DMS153 treated with DMSO at 0.1 percent for 48 hours (cell line): ENCODE measurements at regions not wholly inside any gene's neighbourhood (a gene's known extent, or its start where the extent isn't known, plus 50 kb on each side); places are given as distances from the start of the nearest gene placed in this dataset.
A peak's percentile ranks its signal among the peaks of the same experiment; 100 is the strongest.

Experiments
- DNase-seq: peaks from one replicate; lab custom pipeline; 2025; ENCODE audit not compliant: unreplicated experiment; lab: John Stamatoyannopoulos, UW

DNA sequence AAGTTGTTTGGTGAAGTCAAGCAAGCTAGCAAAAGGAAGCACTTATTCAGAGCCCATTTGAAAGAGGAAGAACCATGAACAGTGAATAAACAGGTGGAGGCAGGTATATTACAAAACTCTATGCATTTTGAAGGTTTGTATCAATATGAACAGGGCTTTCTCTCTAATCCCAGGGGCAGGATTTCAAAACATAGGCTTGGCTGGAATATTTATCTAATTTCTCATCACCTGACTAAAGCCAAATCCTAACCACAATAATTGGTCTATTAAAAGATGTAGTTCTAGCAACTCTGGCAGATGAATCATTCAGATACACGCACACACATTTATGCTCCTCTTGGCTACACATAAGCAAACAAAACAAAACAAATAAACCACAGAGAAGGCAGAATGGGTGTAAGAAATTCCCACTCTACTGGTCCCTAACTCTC lies 554.4 kb downstream of the INHBA start:
- DNase-seq = peak; percentile 94

DNA sequence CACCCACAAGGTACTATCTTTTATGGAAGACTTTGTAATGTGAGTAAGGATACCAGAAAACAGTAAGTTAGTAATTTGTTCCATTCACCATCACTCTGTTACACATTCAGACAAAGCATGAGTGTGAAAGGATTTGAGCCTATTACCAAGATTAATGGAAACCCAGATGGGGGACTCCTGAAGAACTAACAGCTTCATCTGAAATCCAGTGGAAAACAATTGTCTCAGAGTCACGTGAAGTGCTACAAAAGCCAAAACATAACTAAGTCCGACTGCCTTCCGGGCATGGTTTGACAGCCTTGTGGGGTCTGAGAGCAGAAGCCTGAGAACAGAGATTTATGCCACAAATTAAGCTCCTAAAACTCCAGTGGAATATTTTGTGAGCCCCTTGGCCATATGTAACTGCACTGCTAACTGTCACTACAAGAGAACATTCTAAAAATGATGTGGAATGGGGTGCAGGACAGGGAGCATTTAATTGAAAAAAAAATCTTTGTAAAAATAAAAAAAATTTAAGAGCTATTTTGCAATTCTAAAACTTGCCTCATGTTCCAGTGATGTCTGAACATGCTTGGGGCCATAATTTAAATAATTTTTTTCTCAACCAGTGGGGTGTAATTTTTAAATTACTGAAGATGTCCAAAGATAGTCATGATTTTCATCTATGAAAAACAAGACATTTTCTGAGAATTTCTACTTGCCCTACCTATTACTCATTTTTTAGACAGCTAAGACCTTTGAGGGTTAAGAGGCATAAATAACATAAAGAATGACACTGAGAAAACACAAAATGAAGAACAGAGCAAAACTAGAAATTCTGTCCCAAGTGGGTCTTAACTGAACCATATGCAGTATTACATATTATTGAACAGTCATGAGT lies 555.0 kb downstream of the INHBA start:
- no peak for DNase-seq

DNA sequence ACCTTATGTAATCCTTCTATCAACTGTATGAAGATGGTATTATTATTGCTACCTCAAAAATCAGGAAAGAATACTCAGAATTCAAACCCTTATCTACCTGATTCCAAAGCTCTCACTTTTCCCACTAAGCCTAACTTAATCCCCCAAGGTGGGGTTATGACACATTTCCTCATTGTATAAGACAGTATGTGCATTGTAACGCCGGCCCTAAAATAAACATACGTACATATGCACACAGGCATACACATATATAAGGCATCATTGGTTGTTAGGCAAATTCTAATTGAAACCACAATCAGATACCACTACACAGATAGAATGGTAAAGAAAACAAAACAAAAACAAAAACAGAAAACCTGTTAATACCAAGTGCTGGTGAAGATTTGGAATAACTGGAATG lies 556.5 kb downstream of the INHBA start:
- DNase-seq = no peak

DNA sequence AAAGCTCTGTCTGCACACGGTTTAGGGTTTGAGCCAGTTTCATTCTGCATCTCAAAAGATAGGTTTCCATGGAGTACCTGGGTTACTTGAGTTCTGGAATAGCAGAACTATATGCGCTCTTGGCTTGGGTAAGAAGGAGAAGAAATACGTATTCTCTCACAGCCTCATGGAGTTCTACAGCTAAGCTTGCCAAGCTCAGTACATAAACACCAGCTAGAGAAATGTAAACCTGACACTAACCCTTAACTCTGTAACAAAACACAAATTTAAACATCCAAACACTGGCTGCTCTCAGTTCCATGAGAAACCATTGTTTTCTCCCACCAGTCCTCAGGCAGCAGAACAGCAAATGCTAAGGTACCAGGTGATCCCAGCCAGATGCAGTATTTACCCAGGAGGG lies 557.2 kb downstream of the INHBA start:
- no peak for DNase-seq

DNA sequence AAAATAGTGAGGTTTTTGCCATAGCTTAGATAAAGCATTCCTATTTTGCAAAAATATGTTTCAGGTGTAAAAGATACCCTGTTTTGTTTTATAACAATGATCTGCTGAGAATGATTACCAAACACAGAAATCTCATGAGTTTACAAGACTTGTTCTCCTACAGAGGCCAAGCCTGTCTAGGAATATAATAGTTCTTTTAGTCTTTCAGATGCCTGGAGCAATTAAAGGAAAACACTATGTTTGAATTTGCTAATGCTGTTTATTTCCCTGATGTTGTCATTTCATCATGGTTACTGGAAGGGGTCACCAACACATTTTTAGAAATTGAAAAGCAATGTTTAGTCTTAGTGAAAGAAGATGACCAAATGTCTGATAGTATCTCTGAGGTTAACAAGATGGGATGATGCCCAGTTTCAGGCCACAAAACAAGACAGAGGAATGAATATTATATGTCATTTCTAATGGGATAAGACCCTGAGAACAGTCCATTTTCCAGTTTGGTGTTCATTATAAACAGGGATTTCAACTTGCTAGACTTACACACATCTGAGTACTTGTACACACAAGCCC lies 559.9 kb downstream of the INHBA start:
- no peak for DNase-seq

DNA sequence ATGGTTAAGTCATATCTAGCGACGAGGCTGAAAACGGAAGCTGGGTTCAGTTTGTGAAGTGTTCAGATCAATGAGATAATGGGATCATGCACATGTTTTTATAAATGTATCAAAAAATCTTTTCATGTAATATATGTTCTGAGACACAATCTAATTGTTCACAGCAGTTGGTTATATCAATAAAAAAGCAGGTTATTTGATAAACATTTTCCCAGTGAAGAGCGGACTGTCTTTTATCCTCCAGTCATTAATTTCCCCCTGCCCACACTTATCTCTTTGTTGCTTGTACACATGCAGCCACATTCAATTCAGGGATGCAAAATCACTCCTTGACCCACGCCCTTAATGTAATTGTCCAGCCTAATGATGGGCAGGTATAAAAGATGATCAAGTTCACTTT lies 563.1 kb downstream of the INHBA start:
- DNase-seq = no peak

DNA sequence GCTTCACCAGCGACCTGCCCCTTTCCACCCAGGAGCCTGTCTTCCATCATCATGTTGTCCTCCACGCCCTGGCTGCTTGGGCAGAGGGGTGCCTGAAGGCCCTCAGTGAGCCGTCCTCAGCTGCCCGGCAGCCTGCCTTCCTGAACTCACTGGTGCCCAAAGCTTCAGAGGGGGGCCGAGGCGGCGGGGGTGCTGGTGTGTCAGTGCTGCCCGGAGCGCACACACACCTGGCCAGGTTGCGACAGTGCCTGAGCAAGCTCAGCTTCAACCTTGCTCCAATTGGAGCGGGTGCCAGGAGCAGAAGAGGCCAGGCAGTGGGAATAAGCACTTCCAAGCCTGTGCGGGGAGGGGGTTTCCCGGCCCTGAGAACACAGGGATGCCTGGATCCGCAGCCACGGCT lies 566.3 kb downstream of the INHBA start:
- DNase-seq = no peak

DNA sequence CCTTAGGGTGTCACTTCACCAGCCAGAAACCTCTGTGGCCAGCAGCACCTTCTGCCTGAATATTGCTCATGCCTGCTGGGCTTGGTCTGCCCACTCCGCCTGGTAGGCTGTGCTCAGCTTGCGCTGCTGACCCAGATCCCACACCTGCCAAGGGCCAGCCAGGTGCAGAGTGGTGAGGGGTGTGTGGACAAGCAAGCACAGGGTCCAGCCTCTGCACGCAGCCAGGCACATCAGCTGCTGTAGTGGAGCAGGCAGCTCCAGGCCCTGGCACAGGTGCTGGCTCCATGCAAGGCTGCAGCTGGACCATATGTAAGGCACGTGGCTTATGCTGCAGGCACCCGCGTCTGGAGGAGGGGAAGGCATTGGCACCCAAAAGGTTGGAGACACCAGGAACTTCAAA lies 567.4 kb downstream of the INHBA start:
- no peak for DNase-seq

DNA sequence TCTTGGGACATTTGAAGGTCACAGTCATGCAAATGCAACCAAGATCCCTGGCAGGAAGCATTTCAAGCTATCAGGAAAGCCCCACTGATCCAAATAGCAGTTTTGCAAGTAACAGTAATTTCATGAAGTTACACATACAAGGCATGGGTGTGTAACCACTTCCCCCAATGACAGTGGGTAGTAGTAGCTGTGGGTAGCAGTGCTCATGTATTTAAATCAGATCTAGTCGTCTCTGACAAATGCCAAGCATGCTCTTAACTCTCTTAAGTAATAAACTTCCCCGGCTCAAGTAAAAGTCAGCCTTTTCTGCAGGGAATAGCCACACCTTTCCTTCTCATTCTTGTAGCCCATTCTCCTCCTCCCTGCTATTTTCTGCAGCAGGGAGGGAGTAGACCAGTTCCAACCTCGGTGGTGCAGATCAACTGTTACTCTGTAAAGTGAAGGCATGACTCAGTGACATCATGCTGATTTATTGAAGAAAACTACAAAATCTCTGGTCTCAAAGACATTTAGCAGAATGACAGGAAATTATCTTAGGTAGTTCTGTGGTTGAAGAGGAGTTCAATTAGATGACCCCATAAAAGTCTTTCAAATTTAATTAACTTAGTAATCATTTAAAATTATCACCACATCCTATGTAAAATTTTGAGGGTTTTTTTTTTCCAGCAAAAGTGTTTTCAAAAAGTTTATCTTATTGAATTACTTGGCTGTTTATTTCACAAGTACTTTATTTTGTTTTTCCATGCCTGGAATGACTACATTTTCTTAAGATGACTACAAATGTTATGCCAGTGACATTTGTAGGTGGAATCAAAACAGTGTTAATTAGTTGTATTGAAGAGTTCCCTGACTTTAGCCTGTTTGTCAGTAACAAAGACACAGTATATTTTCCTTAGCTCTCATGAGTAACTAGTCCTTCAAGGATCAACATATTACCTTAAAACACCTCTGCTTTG lies 568.3 kb downstream of the INHBA start:
- DNase-seq = no peak

- no peak for DNase-seq
These were observed 569.1 kb downstream of the INHBA start for GRCh38 chr7:41133690-41134299.

GRCh38 chr7:41131956-41132355 lies 570.9 kb downstream of the INHBA start:
- DNase-seq = no peak

- DNase-seq = no peak
These were observed 572.2 kb downstream of the INHBA start for GRCh38 chr7:41130561-41131236.

GRCh38 chr7:41130086-41130485 lies 572.8 kb downstream of the INHBA start:
- DNase-seq = no peak

DNA sequence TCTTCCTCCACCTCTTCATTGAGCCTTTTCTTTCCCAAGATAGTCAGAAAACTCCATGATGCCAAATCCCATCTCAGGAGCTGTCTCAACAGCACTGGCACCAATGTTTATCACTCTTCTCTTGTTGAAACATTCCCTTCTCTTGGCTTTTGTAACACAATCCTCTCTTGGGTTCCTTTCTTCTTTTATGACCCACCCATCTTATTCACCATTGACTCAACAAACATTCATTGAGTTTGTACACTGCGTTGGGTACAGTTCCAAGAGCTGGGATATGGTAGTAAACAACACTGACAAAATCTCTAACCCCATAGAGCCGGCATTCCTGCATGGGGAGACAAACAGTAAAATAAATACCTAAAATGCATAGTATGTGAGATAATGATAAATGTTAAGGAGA lies 577.5 kb downstream of the INHBA start:
- DNase-seq = no peak

DNA sequence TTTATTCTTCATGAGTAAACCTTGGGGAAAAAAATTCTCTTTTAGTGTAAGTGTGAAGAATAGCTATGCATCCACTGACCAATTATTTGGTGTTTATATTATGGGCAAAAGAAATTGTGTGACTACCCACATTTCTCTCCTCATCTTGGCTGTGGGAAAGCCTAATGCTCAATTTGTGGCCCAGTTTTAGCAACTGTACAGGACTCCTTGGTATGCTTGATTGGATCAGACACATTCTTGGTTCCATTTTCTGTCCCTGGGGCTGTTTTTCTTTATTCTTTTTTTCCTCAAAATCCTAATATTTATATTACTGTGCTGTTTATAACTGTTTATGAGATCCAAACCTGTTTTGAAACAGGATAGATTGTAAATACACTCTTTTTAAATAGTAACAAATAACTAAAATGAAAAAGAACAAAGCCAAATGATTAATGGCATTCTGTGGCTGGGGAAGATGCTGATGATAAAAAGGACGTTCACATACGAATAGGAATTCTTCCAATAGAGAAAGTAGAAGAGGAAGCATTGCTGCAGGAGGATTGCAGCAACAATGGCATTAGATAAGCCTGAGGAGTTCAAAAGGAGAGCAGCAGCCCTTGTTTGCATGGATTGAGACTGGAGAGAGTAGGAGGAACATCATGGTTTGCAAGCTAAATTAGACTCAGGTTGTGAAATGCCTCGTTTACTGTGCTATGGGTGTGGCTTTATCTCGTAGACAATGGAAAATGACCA lies 580.5 kb downstream of the INHBA start:
- no peak for DNase-seq

GRCh38 chr7:41121228-41121627 lies 581.7 kb downstream of the INHBA start:
- no peak for DNase-seq

DNA sequence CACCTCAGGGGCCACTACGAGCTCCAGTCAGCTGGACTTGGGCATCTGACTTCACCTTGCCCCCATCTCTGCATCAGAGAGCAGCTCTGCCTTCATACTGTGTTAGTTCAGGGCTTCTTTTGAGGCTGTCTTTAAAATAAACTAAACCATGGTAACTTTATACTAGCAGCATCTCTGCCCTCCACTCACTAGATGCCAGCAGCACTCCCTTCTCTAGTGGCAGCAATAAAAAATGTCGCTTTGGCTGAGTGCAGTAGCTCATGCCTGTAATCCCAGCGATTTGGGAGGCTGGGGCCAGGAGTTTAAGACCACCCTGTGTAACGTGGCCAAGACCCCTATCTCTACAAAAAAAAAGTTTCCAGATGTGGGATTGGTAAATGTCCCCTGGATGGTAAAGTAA lies 584.4 kb downstream of the INHBA start:
- no peak for DNase-seq

DNA sequence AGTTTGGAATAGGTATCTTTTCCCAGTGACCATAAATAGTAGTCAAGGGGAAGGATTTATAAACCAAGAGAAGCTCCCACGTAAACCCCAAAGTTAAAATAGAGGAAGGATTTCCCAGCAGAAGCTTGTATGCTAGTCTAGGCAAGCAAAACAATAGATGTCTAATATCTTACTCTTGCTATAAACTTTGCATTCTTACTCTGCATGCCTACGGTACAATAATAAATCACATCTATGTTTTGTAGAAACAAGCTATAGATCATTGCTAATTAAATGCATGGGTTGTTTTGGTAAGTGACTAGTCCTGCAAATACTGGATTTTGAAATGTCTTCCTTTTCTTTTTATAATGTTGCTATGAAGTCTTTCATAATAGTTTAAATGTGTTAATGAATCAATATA lies 585.5 kb downstream of the INHBA start:
- no peak for DNase-seq

- no peak for DNase-seq
These were observed 586.1 kb downstream of the INHBA start for GRCh38 chr7:41116817-41117216.

GRCh38 chr7:41116337-41116736 lies 586.6 kb downstream of the INHBA start:
- no peak for DNase-seq
